K562 (cell line): ENCODE measurements at regions not wholly inside any gene's neighbourhood (a gene's known extent, or its start where the extent isn't known, plus 50 kb on each side); places are given as distances from the start of the nearest gene placed in this dataset.

ENCODE experiments used
- ATAC-seq: fragments of 200-7000 bp; cut with Tn5 transposase; 3 replicates; pipeline ENCODE4 v1.9.1; 2020; ENCODE audit warnings: moderate library complexity
- BruUV-seq: library from RNA; stranded (reverse); fragments of 400-500 nt; replicated peaks from 2 replicates; lab custom pipeline; 2021; lab: Mats Ljungman, UMichigan
- CTCF ChIA-PET: fragments of 300-600 bp; formaldehyde crosslinking; extraction: SDS; loops from one replicate; lab custom pipeline; 2021; ENCODE audit warnings: low intra/inter-chr PET ratio; lab: Yijun Ruan, JAX
- POLR2A ChIA-PET: fragments of 300-600, 350-650 bp; sonication (Branson Sonifier 250); formaldehyde crosslinking; extraction: SDS; loops from one replicate; lab custom pipeline; 2021; ENCODE audit warnings: antibody characterized with exemption, inconsistent platforms; lab: Yijun Ruan, JAX
- DNase-seq, 4 experiments: peaks; one replicate each; pipeline versions ENCODE4 v3.0.0 to v3.0.0-alpha.2; 2011 to 2018; ENCODE audit warnings: low spot score in 3 of 4, mixed read lengths in 3 of 4; ENCODE audit errors: extremely low read depth in 1 of 4
- FAIRE-seq: peaks from 2 replicates; lab custom pipeline; 2011; peaks lifted over from hg19 to GRCh38; lab: Jason Lieb, UNC
- H2AFZ ChIP-seq: 2 replicates; pipeline ENCODE4 v1.6.0; 2011; ENCODE audit warnings: low read depth, low read length, control low read depth, inconsistent platforms
- H3K27ac ChIP-seq: fragments of 200-600 bp; 3 replicates; pipeline ENCODE4 v1.8.0; 2011; ENCODE audit warnings: low read depth, mild to moderate bottlenecking, control low read depth, inconsistent platforms, low read length, moderate library complexity, mixed read lengths; ENCODE audit errors: extremely low read depth
- H3K27me3 ChIP-seq, 2 experiments: fragments of 300-600 bp in 1 of 2; 2 replicates in 1 of 2; 3 replicates in 1 of 2; pipeline versions ENCODE4 v1.6.0 to v1.8.0; 2011; ENCODE audit warnings: inconsistent platforms in 2 of 2, low read length in 2 of 2, mild to moderate bottlenecking in 1 of 2, mixed read lengths in 1 of 2, moderate library complexity in 1 of 2; ENCODE audit not compliant: control insufficient read depth in 2 of 2, insufficient read depth in 2 of 2
- H3K36me3 ChIP-seq: fragments of 300-600 bp; 3 replicates; pipeline ENCODE4 v1.8.0; 2011; ENCODE audit warnings: mild to moderate bottlenecking, low read length, inconsistent platforms; ENCODE audit not compliant: control insufficient read depth, insufficient read depth
- H3K4me1 ChIP-seq, 2 experiments: fragments of 200-600 bp in 1 of 2; replicated peaks in 1 of 2; 2 replicates in 1 of 2; 3 replicates in 1 of 2; pipeline versions ENCODE4 v1.5.1 to v1.8.0; 2011; ENCODE audit warnings: inconsistent platforms in 2 of 2, low read length in 2 of 2, mild to moderate bottlenecking in 1 of 2, mixed read lengths in 1 of 2, moderate library complexity in 1 of 2; ENCODE audit not compliant: control insufficient read depth in 2 of 2, insufficient read depth in 2 of 2
- H3K4me2 ChIP-seq: 2 replicates; pipeline ENCODE4 v1.6.1; 2011; ENCODE audit warnings: low read length, control low read depth, inconsistent platforms, mixed read lengths; ENCODE audit not compliant: insufficient read depth
- H3K4me3 ChIP-seq: fragments of 200-600 bp; sonication (generic), shearing (Covaris generic); 2 replicates; pipeline ENCODE4 v1.5.1; 2016; ENCODE audit warnings: control low read depth, inconsistent platforms
- H3K79me2 ChIP-seq: fragments of 200-600 bp; 3 replicates; pipeline ENCODE4 v1.8.0; 2011; ENCODE audit warnings: low read length, inconsistent platforms; ENCODE audit not compliant: control insufficient read depth, insufficient read depth
- H3K9ac ChIP-seq, 2 experiments: 2 replicates each; pipeline versions ENCODE4 v1.6.0 to v1.6.1; 2011; ENCODE audit warnings: low read depth in 2 of 2, low read length in 2 of 2, control low read depth in 1 of 2, inconsistent platforms in 1 of 2, mild to moderate bottlenecking in 1 of 2, mixed read lengths in 1 of 2; ENCODE audit not compliant: insufficient read depth in 1 of 2
- H3K9me1 ChIP-seq: one replicate; pipeline ENCODE4 v1.6.0; 2011; ENCODE audit warnings: inconsistent platforms, mild to moderate bottlenecking, low read length, moderate library complexity; ENCODE audit not compliant: control insufficient read depth, insufficient read depth
- H3K9me3 ChIP-seq: replicated peaks from 2 replicates; pipeline ENCODE4 v1.5.1; 2011; ENCODE audit warnings: low read depth, low read length, inconsistent platforms; ENCODE audit not compliant: control insufficient read depth, insufficient read depth
- H4K20me1 ChIP-seq: replicated peaks from 2 replicates; pipeline ENCODE4 v1.6.1; 2011; ENCODE audit warnings: low read length, inconsistent platforms, mixed read lengths; ENCODE audit not compliant: control insufficient read depth, insufficient read depth
- ARNT ChIP-seq, 2 experiments: fragments of 450-650 bp; IDR thresholded peaks; 2 replicates each; pipeline ENCODE4 v1.6.1; 2016; ENCODE audit warnings: mild to moderate bottlenecking in 1 of 2
- ATF2 ChIP-seq: sonication (generic); formaldehyde crosslinking; IDR thresholded peaks from 2 replicates; pipeline ENCODE4 v1.8.1; 2022; ENCODE audit warnings: missing genetic modification reagents
- CHD2 ChIP-seq: IDR thresholded peaks from 2 replicates; pipeline ENCODE4 v1.6.1; 2011; ENCODE audit warnings: low read depth, low read length
- E2F8 ChIP-seq: fragments of 450-650 bp; IDR thresholded peaks from 2 replicates; pipeline ENCODE4 v1.7.1; 2018; ENCODE audit warnings: mild to moderate bottlenecking, low read depth; ENCODE audit not compliant: partially characterized antibody
- GATAD2A ChIP-seq: fragments of 450-650 bp; IDR thresholded peaks from 2 replicates; pipeline ENCODE4 v1.6.1; 2017
- MXD1 ChIP-seq: fragments of 250-450 bp; sonication (Bioruptor Pico); IDR thresholded peaks from 2 replicates; pipeline ENCODE4 v1.8.0; 2021; ENCODE audit warnings: borderline replicate concordance, mild to moderate bottlenecking, moderate library complexity; ENCODE audit not compliant: poor library complexity, severe bottlenecking
- MYC ChIP-seq, 2 experiments: fragments of 250-450 bp in 1 of 2; sonication (Bioruptor Pico) in 1 of 2; IDR thresholded peaks; 2 replicates each; pipeline versions ENCODE4 v1.5.1 to v1.6.1; 2012 to 2021; ENCODE audit warnings: low read depth in 2 of 2, borderline replicate concordance in 1 of 2, improper control_type of control experiment in 1 of 2, low read length in 1 of 2, mild to moderate bottlenecking in 1 of 2, moderate library complexity in 1 of 2
- PTTG1 ChIP-seq: fragments of 450-650 bp; IDR thresholded peaks from 2 replicates; pipeline ENCODE4 v1.6.1; 2016; ENCODE audit warnings: low read depth, mild to moderate bottlenecking, missing genetic modification characterization, missing compliant biosample characterization
- TFE3 ChIP-seq: fragments of 450-650 bp; formaldehyde crosslinking; IDR thresholded peaks from 2 replicates; pipeline ENCODE4 v1.4.0; 2020; ENCODE audit warnings: mild to moderate bottlenecking, mixed read lengths
- THRB ChIP-seq: fragments of 450-650 bp; formaldehyde crosslinking; conservative IDR thresholded peaks from 2 replicates; pipeline ENCODE4 v1.4.0; 2022; ENCODE audit warnings: mild to moderate bottlenecking, missing genetic modification characterization
- YY1 ChIP-seq, 3 experiments: IDR thresholded peaks; 2 replicates each; pipeline ENCODE4 v1.6.1; 2011; ENCODE audit warnings: low read length in 2 of 3, mild to moderate bottlenecking in 2 of 3, moderate library complexity in 2 of 3, borderline replicate concordance in 1 of 3, control low read depth in 1 of 3, low read depth in 1 of 3; ENCODE audit not compliant: insufficient read depth in 3 of 3, insufficient replicate concordance in 2 of 3, control insufficient read depth in 1 of 3, insufficient read length in 1 of 3; ENCODE audit errors: extremely low read depth in 1 of 3
- ZNF511 ChIP-seq: sonication (generic); formaldehyde crosslinking; IDR thresholded peaks from 2 replicates; pipeline ENCODE4 v1.8.0; 2022; ENCODE audit warnings: mild to moderate bottlenecking, missing genetic modification reagents
- WGBS: fragments of 100-300 bp; shearing (Covaris generic); methylation state at CpG from one replicate; pipeline ENCODE4 v1.1.6; 2016; ENCODE audit warnings: low coverage, mixed read lengths; ENCODE audit not compliant: insufficient coverage; ENCODE audit errors: missing lambda C conversion rate; 5-methylcytosine and 5-hydroxymethylcytosine counted together
- in situ Hi-C: fragments of 300-500 bp; cut with MboI; formaldehyde crosslinking; loops from 4 replicates; pipeline ENCODE4 v1.15.0; 2018; ENCODE audit warnings: inconsistent platforms, mixed read lengths
- intact Hi-C: fragments of 100-400 bp; cut with micrococcal nuclease; formaldehyde crosslinking; loops from 2 replicates; pipeline ENCODE4 v1.14.2; 2022

GRCh38 chr13:63684822-63685221 is 2269.2 kb upstream of the PCDH20 start (continued):
- TF ChIP-seq MXD1 (CRISPR knock-in tag) = no peak
- TF ChIP-seq THRB = no peak
- no peak for TF ChIP-seq CHD2
- no peak for TF ChIP-seq E2F8
- no peak for TF ChIP-seq YY1 (IDR thresholded peaks at IDR 0.05; ENCODE audit: borderline replicate concordance in 1 of 3, control insufficient read depth in 1 of 3, extremely low read depth in 1 of 3, insufficient read depth in 3 of 3, insufficient read length in 1 of 3, insufficient replicate concordance in 2 of 3, low read depth in 1 of 3, low read length in 2 of 3)
- TF ChIP-seq, all 486 proteins: peak for 0

- Histone ChIP-seq H3K9ac (no peak overlapping the region), H3K36me3 (no peaks in the 10 kb centered on the region), H3K79me2 (no peaks in the 10 kb centered on the region), H3K4me2 (no peak overlapping the region), H3K9me1 (no peaks in the 10 kb centered on the region), H3K27ac (no peak overlapping the region), H3K4me3 (no peak overlapping the region), H2AFZ (no peak overlapping the region), H3K4me1 (no peaks in the 10 kb centered on the region), H3K9me3 (no peaks in the 10 kb centered on the region), H3K27me3 (no peaks in the 10 kb centered on the region), H4K20me1 (no peaks in the 10 kb centered on the region)
- BruUV-seq = no TSS peak
- intact Hi-C loops = no loop called here
- ChIA-PET CTCF (no interaction called here), POLR2A (no interaction called here)
- 0% methylated on average over 1 of the region's 1 CpG for WGBS
- ATAC-seq = no peak
- FAIRE-seq = no peak
- in situ Hi-C loops = no loop called here
- DNase-seq = no peak
- TF ChIP-seq PTTG1 (tag) (no peak), MYC (IDR thresholded peaks at IDR 0.05; ENCODE audit: low read depth, low read length) (no peak), MYC (CRISPR knock-in tag; IDR thresholded peaks at IDR 0.05; ENCODE audit: borderline replicate concordance, low read depth) (no peak), ZNF511 (no peak), ARNT (IDR thresholded peaks at IDR 0.05) (no peak), ATF2 (no peak), GATAD2A (no peak), TFE3 (CRISPR knock-in tag) (no peak)
Observed at GRCh38 chr13:63680704-63681103, 2265.1 kb upstream of the PCDH20 start.
